ENCODE measurements at regions not wholly inside any gene's neighbourhood (a gene's known extent, or its start where the extent isn't known, plus 50 kb on each side); places are given as distances from the start of the nearest gene placed in this dataset.

GRCh38 chrX:7789200-7789599, 53.8 kb upstream of the VCX start:
- TF ChIP-seq CTCF (IDR thresholded peaks at IDR 0.05; ENCODE audit: extremely low read depth, missing control alignments): no peak
- DNase-seq (ENCODE audit: low spot score): no peak

GRCh38 chrX:7788334-7788733, 54.6 kb upstream of the VCX start:
- TF ChIP-seq CTCF (IDR thresholded peaks at IDR 0.05; ENCODE audit: extremely low read depth, missing control alignments): no peak
- no peak for DNase-seq (ENCODE audit: low spot score)

GRCh38 chrX:7787714-7788113, 55.3 kb upstream of the VCX start:
- no peak for TF ChIP-seq CTCF (IDR thresholded peaks at IDR 0.05; ENCODE audit: extremely low read depth, missing control alignments)
- no peak for DNase-seq (ENCODE audit: low spot score)

- TF ChIP-seq CTCF (IDR thresholded peaks at IDR 0.05; ENCODE audit: extremely low read depth, missing control alignments): no peak
- no peak for DNase-seq (ENCODE audit: low spot score)
These were observed 58.4 kb upstream of the VCX start for GRCh38 chrX:7784580-7784979.

- DNase-seq (ENCODE audit: low spot score): no peak
- no peak for TF ChIP-seq CTCF (IDR thresholded peaks at IDR 0.05; ENCODE audit: extremely low read depth, missing control alignments)
These were observed 63.3 kb upstream of the VCX start for GRCh38 chrX:7779644-7780043.

- no peak for TF ChIP-seq CTCF (IDR thresholded peaks at IDR 0.05; ENCODE audit: extremely low read depth, missing control alignments)
- DNase-seq (ENCODE audit: low spot score): no peak
These were observed 67.0 kb upstream of the VCX start for GRCh38 chrX:7775987-7776386.

GRCh38 chrX:7771788-7772438, 71.1 kb upstream of the VCX start:
- no peak for DNase-seq (ENCODE audit: low spot score)

More at GRCh38 chrX:7771788-7772438, 71.1 kb upstream of the VCX start:
- TF ChIP-seq CTCF (IDR thresholded peaks at IDR 0.05; ENCODE audit: extremely low read depth, missing control alignments): no peak
